ENCODE measurements at regions not wholly inside any gene's neighbourhood (a gene's known extent, or its start where the extent isn't known, plus 50 kb on each side); places are given as distances from the start of the nearest gene placed in this dataset.

DNA sequence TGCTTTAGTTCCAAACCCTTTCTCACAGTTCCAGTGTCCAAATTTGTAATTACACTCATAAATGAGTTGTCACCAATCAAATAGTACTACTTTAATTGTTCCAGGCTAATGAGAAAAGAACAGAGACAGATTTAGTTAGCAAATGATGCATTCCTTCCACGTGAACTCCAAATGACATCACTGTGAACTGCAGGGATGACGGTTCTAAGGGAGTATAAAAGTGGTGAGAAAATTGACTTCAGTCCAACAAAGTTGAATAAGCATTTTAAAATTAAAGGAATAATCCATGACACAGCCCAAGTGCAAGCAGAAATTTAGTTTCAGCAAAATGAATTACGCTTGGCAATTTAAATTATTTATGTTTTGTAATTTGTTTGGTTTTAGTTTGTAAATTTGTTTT, 102.0 kb upstream of the LRATD1 start:
- no peak overlapping the region for H3K27ac ChIP-seq (ENCODE audit: low read depth, low read length, poor library complexity, severe bottlenecking)
- H3K9me3 ChIP-seq (ENCODE audit: low read length): no peaks in the 10 kb centered on the region
- no peaks in the 10 kb centered on the region for H4K20me1 ChIP-seq (ENCODE audit: insufficient read depth, low read length)
- H2AFZ ChIP-seq (ENCODE audit: low read length): no peak overlapping the region
- no peaks in the 10 kb centered on the region for H3K9me2 ChIP-seq (ENCODE audit: insufficient read depth, low read length)
- TF ChIP-seq, protein P1, sequence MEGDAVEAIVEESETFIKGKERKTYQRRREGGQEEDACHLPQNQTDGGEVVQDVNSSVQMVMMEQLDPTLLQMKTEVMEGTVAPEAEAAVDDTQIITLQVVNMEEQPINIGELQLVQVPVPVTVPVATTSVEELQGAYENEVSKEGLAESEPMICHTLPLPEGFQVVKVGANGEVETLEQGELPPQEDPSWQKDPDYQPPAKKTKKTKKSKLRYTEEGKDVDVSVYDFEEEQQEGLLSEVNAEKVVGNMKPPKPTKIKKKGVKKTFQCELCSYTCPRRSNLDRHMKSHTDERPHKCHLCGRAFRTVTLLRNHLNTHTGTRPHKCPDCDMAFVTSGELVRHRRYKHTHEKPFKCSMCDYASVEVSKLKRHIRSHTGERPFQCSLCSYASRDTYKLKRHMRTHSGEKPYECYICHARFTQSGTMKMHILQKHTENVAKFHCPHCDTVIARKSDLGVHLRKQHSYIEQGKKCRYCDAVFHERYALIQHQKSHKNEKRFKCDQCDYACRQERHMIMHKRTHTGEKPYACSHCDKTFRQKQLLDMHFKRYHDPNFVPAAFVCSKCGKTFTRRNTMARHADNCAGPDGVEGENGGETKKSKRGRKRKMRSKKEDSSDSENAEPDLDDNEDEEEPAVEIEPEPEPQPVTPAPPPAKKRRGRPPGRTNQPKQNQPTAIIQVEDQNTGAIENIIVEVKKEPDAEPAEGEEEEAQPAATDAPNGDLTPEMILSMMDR (conservative IDR thresholded peaks at IDR 0.05; ENCODE audit: low read length): no peak
- no peak for TF ChIP-seq EZH2phosphoT487 (IDR thresholded peaks at IDR 0.05; ENCODE audit: borderline replicate concordance, low read depth, low read length)
- no peak overlapping the region for H3K4me3 ChIP-seq (ENCODE audit: low read depth, low read length, poor library complexity, severe bottlenecking)
- ChIA-PET POLR2A (no interaction called here), CTCF (ENCODE audit: unreplicated experiment) (no interaction called here)
- no peak for DNase-seq (ENCODE audit: low spot score)
- H3K36me3 ChIP-seq (ENCODE audit: insufficient read depth, low read length): no peaks in the 10 kb centered on the region
- no TSS peak for BruUV-seq (replicated peaks)
- H3K4me2 ChIP-seq (ENCODE audit: low read length): no peak overlapping the region
- intact Hi-C loops (cut with micrococcal nuclease; ENCODE audit: unreplicated experiment): no loop called here
- no peaks in the 10 kb centered on the region for H3K79me2 ChIP-seq (ENCODE audit: insufficient read depth, low read depth, low read length)
- H3K4me1 ChIP-seq (ENCODE audit: insufficient read depth, low read length, poor library complexity, severe bottlenecking): no peaks in the 10 kb centered on the region

DNA sequence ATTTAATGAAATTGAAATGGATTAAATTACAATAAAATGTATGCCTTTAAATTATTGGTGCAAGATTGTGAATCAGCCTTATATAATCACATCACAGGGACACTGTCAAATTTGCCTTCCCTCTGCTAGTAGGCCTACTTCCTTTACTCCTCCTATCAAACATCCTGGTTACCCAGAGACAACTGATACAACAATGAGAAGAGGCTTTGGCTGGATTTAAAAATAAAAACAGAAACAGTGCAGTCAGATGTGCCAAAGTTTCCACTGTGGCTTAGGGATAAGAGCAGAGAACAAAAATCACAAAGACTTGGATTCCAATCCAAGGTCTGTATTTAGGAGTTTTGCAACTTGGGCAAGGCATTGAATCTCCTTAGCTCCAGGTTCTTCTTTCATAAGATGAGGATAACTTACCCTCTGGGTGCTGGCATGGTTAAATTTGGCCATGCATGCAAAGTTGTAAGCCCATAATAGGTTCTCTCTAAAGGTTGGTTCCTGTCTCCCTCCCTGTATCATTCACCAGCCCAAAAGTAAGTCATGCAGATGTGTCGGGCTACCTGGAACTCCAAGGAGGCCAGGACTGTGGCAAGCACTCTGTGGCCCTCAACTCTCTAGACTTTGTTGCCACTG, 99.3 kb upstream of the LRATD1 start:
- no peak overlapping the region for H3K4me3 ChIP-seq (ENCODE audit: low read depth, low read length, poor library complexity, severe bottlenecking)
- ChIA-PET CTCF (ENCODE audit: unreplicated experiment) (no interaction called here), POLR2A (interaction anchor here (0.6 kb wide), 1 partner anchor 182 kb away, joined by 3 read pairs; no protein-coding TSS in a partner anchor)
- no peaks in the 10 kb centered on the region for H3K4me1 ChIP-seq (ENCODE audit: insufficient read depth, low read length, poor library complexity, severe bottlenecking)
- H3K9me2 ChIP-seq (ENCODE audit: insufficient read depth, low read length): no peaks in the 10 kb centered on the region
- no TSS peak for BruUV-seq (replicated peaks)
- intact Hi-C loops (cut with micrococcal nuclease; ENCODE audit: unreplicated experiment): no loop called here
- no peak overlapping the region for H3K4me2 ChIP-seq (ENCODE audit: low read length)
- H3K9me3 ChIP-seq (ENCODE audit: low read length): no peaks in the 10 kb centered on the region
- no peak for DNase-seq (ENCODE audit: low spot score)
- no peak overlapping the region for H3K27ac ChIP-seq (ENCODE audit: low read depth, low read length, poor library complexity, severe bottlenecking)
- TF ChIP-seq, protein P1 (conservative IDR thresholded peaks at IDR 0.05; ENCODE audit: low read length): no peak
- H3K36me3 ChIP-seq (ENCODE audit: insufficient read depth, low read length): no peaks in the 10 kb centered on the region
- no peaks in the 10 kb centered on the region for H3K79me2 ChIP-seq (ENCODE audit: insufficient read depth, low read depth, low read length)
- H2AFZ ChIP-seq (ENCODE audit: low read length): no peak overlapping the region
- no peaks in the 10 kb centered on the region for H4K20me1 ChIP-seq (ENCODE audit: insufficient read depth, low read length)

DNA sequence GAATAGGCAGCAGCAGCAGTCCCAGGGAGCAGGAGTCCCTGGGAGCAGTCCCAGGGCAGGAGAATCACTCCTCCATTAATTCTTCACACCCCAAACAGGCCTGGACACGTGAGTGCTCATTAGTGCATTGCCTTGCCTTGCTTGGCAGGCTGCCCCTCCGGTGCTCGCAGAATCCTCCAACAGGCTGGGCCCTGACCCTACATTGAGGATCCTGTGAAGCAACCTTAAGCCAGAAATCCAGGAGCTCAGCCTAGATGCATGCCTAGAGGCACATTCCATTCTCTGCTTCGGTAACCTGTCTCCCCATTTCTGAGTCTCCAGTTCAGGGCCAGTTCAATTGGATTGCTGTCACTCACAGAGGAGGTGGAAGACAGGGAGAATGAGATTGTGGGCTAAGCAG, 97.4 kb upstream of the LRATD1 start:
- H3K4me1 ChIP-seq (ENCODE audit: insufficient read depth, low read length, poor library complexity, severe bottlenecking): no peaks in the 10 kb centered on the region
- H3K4me3 ChIP-seq (ENCODE audit: low read depth, low read length, poor library complexity, severe bottlenecking): no peak overlapping the region
- no TSS peak for BruUV-seq (replicated peaks)
- H3K27ac ChIP-seq (ENCODE audit: low read depth, low read length, poor library complexity, severe bottlenecking): no peak overlapping the region
- H3K36me3 ChIP-seq (ENCODE audit: insufficient read depth, low read length): no peaks in the 10 kb centered on the region
- H3K9me2 ChIP-seq (ENCODE audit: insufficient read depth, low read length): no peaks in the 10 kb centered on the region
- intact Hi-C loops (cut with micrococcal nuclease; ENCODE audit: unreplicated experiment): no loop called here
- POLR2A ChIA-PET: no interaction called here
- no peaks in the 10 kb centered on the region for H4K20me1 ChIP-seq (ENCODE audit: insufficient read depth, low read length)
- H3K79me2 ChIP-seq (ENCODE audit: insufficient read depth, low read depth, low read length): no peaks in the 10 kb centered on the region
- H3K4me2 ChIP-seq (ENCODE audit: low read length): no peak overlapping the region
- no peaks in the 10 kb centered on the region for H3K9me3 ChIP-seq (ENCODE audit: low read length)
- CTCF ChIA-PET (ENCODE audit: unreplicated experiment): no interaction called here
- no peak for DNase-seq (ENCODE audit: low spot score)
- TF ChIP-seq EZH2phosphoT487 (IDR thresholded peaks at IDR 0.05; ENCODE audit: borderline replicate concordance, low read depth, low read length): no peak
- TF ChIP-seq, protein P1 (conservative IDR thresholded peaks at IDR 0.05; ENCODE audit: low read length): no peak
- H2AFZ ChIP-seq (ENCODE audit: low read length): no peak overlapping the region
